HG02938 (cell line): ENCODE measurements at regions not wholly inside any gene's neighbourhood (a gene's known extent, or its start where the extent isn't known, plus 50 kb on each side); places are given as distances from the start of the nearest gene placed in this dataset.
"Not testable (repeated sequence)": the region's sequence is repeated elsewhere in the genome, so short reads cannot be mapped to it uniquely, and the experiment has no call there.

ENCODE experiments used
- ATAC-seq: cut with Tn5 transposase; IDR thresholded peaks from one replicate; pipeline ENCODE4 v1.9.1; 2021; ENCODE audit warnings: mild to moderate bottlenecking, moderate library complexity; ENCODE audit not compliant: unreplicated experiment

- ATAC-seq: no peak
Observed at GRCh38 chr9:94033383-94033782, 50.9 kb upstream of the PTPDC1 start.

GRCh38 chr9:94031946-94032345 is 52.3 kb upstream of the PTPDC1 start:
- ATAC-seq: no peak

GRCh38 chr9:94031380-94031779 is 52.9 kb upstream of the PTPDC1 start:
- no peak for ATAC-seq

GRCh38 chr9:94030318-94031179 is 53.7 kb upstream of the PTPDC1 start:
- ATAC-seq: peak; percentile 92

GRCh38 chr9:94029932-94030317 is 54.3 kb upstream of the PTPDC1 start:
- ATAC-seq: no peak

- ATAC-seq: no peak
Observed at GRCh38 chr9:94026816-94027215, 57.4 kb upstream of the PTPDC1 start.

- ATAC-seq: not testable (repeated sequence)
Observed at GRCh38 chr9:94022476-94022875, 61.8 kb upstream of the PTPDC1 start.

- not testable (repeated sequence) for ATAC-seq
Observed at GRCh38 chr9:94020836-94021235, 63.4 kb upstream of the PTPDC1 start.

GRCh38 chr9:94018628-94019027 is 63.5 kb upstream of the BARX1 start:
- ATAC-seq: no peak

GRCh38 chr9:94017939-94018531 is 62.9 kb upstream of the BARX1 start:
- no peak for ATAC-seq

- no peak for ATAC-seq
Observed at GRCh38 chr9:94016744-94017143, 61.6 kb upstream of the BARX1 start.

- ATAC-seq: no peak
Observed at GRCh38 chr9:94014920-94015319, 59.8 kb upstream of the BARX1 start.

- no peak for ATAC-seq
Observed at GRCh38 chr9:94014066-94014654, 59.0 kb upstream of the BARX1 start.

- ATAC-seq: no peak
Observed at GRCh38 chr9:94010980-94011533, 55.9 kb upstream of the BARX1 start.

GRCh38 chr9:94005272-94005901 is 50.2 kb upstream of the BARX1 start:
- ATAC-seq: no peak
